ENCODE measurements at regions not wholly inside any gene's neighbourhood (a gene's known extent, or its start where the extent isn't known, plus 50 kb on each side); places are given as distances from the start of the nearest gene placed in this dataset.

DNA sequence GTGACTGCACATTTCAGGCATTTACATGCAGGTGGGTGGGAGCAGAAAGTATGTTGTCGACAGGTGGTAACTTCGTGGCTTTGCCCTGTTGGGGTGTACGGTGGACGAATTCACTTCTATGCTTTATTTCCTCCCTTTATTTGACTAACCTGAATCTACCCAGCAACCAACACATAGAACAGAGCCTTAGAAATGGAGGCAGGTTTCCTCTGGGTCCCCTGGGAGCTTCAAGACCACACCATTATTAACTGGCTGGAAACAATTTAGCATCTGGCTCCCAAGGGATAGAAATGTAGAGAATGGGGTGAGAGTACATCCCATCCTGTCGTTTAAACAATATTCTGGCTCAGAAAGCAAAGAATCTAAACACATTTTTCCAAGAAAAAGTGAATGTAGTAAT lies 244.4 kb downstream of the DLEU7 start:
- TF ChIP-seq, protein P1, sequence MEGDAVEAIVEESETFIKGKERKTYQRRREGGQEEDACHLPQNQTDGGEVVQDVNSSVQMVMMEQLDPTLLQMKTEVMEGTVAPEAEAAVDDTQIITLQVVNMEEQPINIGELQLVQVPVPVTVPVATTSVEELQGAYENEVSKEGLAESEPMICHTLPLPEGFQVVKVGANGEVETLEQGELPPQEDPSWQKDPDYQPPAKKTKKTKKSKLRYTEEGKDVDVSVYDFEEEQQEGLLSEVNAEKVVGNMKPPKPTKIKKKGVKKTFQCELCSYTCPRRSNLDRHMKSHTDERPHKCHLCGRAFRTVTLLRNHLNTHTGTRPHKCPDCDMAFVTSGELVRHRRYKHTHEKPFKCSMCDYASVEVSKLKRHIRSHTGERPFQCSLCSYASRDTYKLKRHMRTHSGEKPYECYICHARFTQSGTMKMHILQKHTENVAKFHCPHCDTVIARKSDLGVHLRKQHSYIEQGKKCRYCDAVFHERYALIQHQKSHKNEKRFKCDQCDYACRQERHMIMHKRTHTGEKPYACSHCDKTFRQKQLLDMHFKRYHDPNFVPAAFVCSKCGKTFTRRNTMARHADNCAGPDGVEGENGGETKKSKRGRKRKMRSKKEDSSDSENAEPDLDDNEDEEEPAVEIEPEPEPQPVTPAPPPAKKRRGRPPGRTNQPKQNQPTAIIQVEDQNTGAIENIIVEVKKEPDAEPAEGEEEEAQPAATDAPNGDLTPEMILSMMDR (conservative IDR thresholded peaks at IDR 0.05 in 1 of 2, IDR thresholded peaks at IDR 0.05 in 1 of 2; ENCODE audit: low read depth in 1 of 2, low read length in 2 of 2): no peak
- TF ChIP-seq EZH2 (IDR thresholded peaks at IDR 0.05; ENCODE audit: low read length, missing control alignments): no peak

All from fibroblast of lung (primary cell).